ENCODE measurements at regions not wholly inside any gene's neighbourhood (a gene's known extent, or its start where the extent isn't known, plus 50 kb on each side); places are given as distances from the start of the nearest gene placed in this dataset.

GRCh38 chr21:35316456-35316855, 267.4 kb upstream of the RUNX1 start:
- Mint-ChIP-seq H3K27ac (no peak overlapping the region), H3K9me3 (no peaks in the 10 kb centered on the region), H3K4me3 (no peak overlapping the region), H3K36me3 (no peaks in the 10 kb centered on the region), H3K27me3 (no peaks in the 10 kb centered on the region), H3K4me1 (peaks cover 0 to 2% (median under 1%) of the 10 kb centered on the region in 3 donors)

GRCh38 chr21:35314857-35315582, 265.9 kb upstream of the RUNX1 start:
- peaks cover 0 to 2% (median 0%) of the 10 kb centered on the region in 3 donors for H3K4me1 Mint-ChIP-seq
- no peaks in the 10 kb centered on the region for H3K36me3 Mint-ChIP-seq
- H3K27me3 Mint-ChIP-seq, result peaks cover 2% of the 10 kb centered on the region
- no peaks in the 10 kb centered on the region for H3K9me3 Mint-ChIP-seq
- no peak overlapping the region for H3K4me3 Mint-ChIP-seq
- no peak overlapping the region for H3K27ac Mint-ChIP-seq

GRCh38 chr21:35311985-35312384, 262.9 kb upstream of the RUNX1 start:
- Mint-ChIP-seq H3K4me1 (peaks cover 0 to 2% (median 0%) of the 10 kb centered on the region in 3 donors), H3K36me3 (no peaks in the 10 kb centered on the region), H3K4me3 (no peak overlapping the region), H3K9me3 (peaks cover 0 to 8% (median 4%) of the 10 kb centered on the region in 3 donors), H3K27me3 (peaks cover 3% of the 10 kb centered on the region), H3K27ac (no peak overlapping the region)

- H3K4me1 Mint-ChIP-seq, result peaks cover 0 to 2% (median 0%) of the 10 kb centered on the region in 3 donors
- peaks cover 3% of the 10 kb centered on the region for H3K27me3 Mint-ChIP-seq
- no peak overlapping the region for H3K27ac Mint-ChIP-seq
- H3K36me3 Mint-ChIP-seq, result no peaks in the 10 kb centered on the region
- H3K4me3 Mint-ChIP-seq, result no peak overlapping the region
- H3K9me3 Mint-ChIP-seq, result peaks cover 0 to 8% (median 4%) of the 10 kb centered on the region in 3 donors
These were observed 260.2 kb upstream of the RUNX1 start for GRCh38 chr21:35309316-35309715.

GRCh38 chr21:35303085-35303484, 254.0 kb upstream of the RUNX1 start:
- Mint-ChIP-seq H3K4me3 (no peak overlapping the region), H3K27ac (no peak overlapping the region), H3K27me3 (no peaks in the 10 kb centered on the region), H3K9me3 (peaks cover 0 to 6% (median 1%) of the 10 kb centered on the region in 3 donors), H3K36me3 (no peaks in the 10 kb centered on the region), H3K4me1 (no peaks in the 10 kb centered on the region)

GRCh38 chr21:35298757-35299156, 249.7 kb upstream of the RUNX1 start:
- H3K27ac Mint-ChIP-seq, result no peak overlapping the region
- H3K4me3 Mint-ChIP-seq, result no peak overlapping the region
- peaks cover 2% of the 10 kb centered on the region for H3K36me3 Mint-ChIP-seq
- H3K9me3 Mint-ChIP-seq, result peaks cover 0 to 6% (median 2%) of the 10 kb centered on the region in 3 donors
- peaks cover 0 to 2% (median 2%) of the 10 kb centered on the region in 3 donors for H3K4me1 Mint-ChIP-seq
- peaks cover 2% of the 10 kb centered on the region for H3K27me3 Mint-ChIP-seq

- H3K36me3 Mint-ChIP-seq, result peaks cover 2% of the 10 kb centered on the region
- H3K4me3 Mint-ChIP-seq, result no peak overlapping the region
- peaks cover 0 to 2% (median 2%) of the 10 kb centered on the region in 3 donors for H3K4me1 Mint-ChIP-seq
- H3K27me3 Mint-ChIP-seq, result peaks cover 2% of the 10 kb centered on the region
- H3K27ac Mint-ChIP-seq, result no peak overlapping the region
- H3K9me3 Mint-ChIP-seq, result peaks cover 0 to 6% (median 2%) of the 10 kb centered on the region in 3 donors
These were observed 248.6 kb upstream of the RUNX1 start for GRCh38 chr21:35297665-35298064.

GRCh38 chr21:35294231-35294898, 245.3 kb upstream of the RUNX1 start:
- no peak overlapping the region for H3K4me3 Mint-ChIP-seq
- H3K27me3 Mint-ChIP-seq, result peaks cover 2% of the 10 kb centered on the region
- peaks cover 0 to 2% (median 0%) of the 10 kb centered on the region in 3 donors for H3K9me3 Mint-ChIP-seq
- peaks cover 2 to 6% (median 5%) of the 10 kb centered on the region in 3 donors for H3K4me1 Mint-ChIP-seq
- peaks cover 2% of the 10 kb centered on the region for H3K36me3 Mint-ChIP-seq
- H3K27ac Mint-ChIP-seq, result no peak overlapping the region

- Mint-ChIP-seq H3K36me3 (peaks cover 4% of the 10 kb centered on the region), H3K4me1 (peaks cover 2 to 5% (median 4%) of the 10 kb centered on the region in 3 donors), H3K4me3 (no peak overlapping the region), H3K27me3 (peaks cover 2% of the 10 kb centered on the region), H3K9me3 (peaks cover 8 to 13% (median 13%) of the 10 kb centered on the region in 3 donors), H3K27ac (no peak overlapping the region)
These were observed 243.0 kb upstream of the RUNX1 start for GRCh38 chr21:35291973-35292627.

- peaks cover 2% of the 10 kb centered on the region for H3K36me3 Mint-ChIP-seq
- H3K4me1 Mint-ChIP-seq, result peaks cover 2 to 5% (median 4%) of the 10 kb centered on the region in 3 donors
- no peak overlapping the region for H3K4me3 Mint-ChIP-seq
- no peaks in the 10 kb centered on the region for H3K27me3 Mint-ChIP-seq
- H3K27ac Mint-ChIP-seq, result no peak overlapping the region
- H3K9me3 Mint-ChIP-seq, result peaks cover 7 to 18% (median 13%) of the 10 kb centered on the region in 3 donors
These were observed 241.9 kb upstream of the RUNX1 start for GRCh38 chr21:35291034-35291433.

- Mint-ChIP-seq H3K9me3 (peaks cover 7 to 19% (median 13%) of the 10 kb centered on the region in 3 donors), H3K27me3 (peaks cover 2% of the 10 kb centered on the region), H3K4me3 (no peak overlapping the region), H3K36me3 (peaks cover 2% of the 10 kb centered on the region), H3K27ac (no peak overlapping the region), H3K4me1 (peaks cover 0 to 5% (median 4%) of the 10 kb centered on the region in 3 donors)
These were observed 239.1 kb upstream of the RUNX1 start for GRCh38 chr21:35288238-35288637.

- Mint-ChIP-seq H3K4me1 (peaks cover 0 to 1% (median 0%) of the 10 kb centered on the region in 3 donors), H3K9me3 (peaks cover 7 to 19% (median 13%) of the 10 kb centered on the region in 3 donors), H3K4me3 (no peak overlapping the region), H3K27me3 (peaks cover 2% of the 10 kb centered on the region), H3K27ac (no peak overlapping the region), H3K36me3 (peaks cover 3% of the 10 kb centered on the region)
These were observed 235.1 kb upstream of the RUNX1 start for GRCh38 chr21:35284199-35284598.

- Mint-ChIP-seq H3K4me3 (no peak overlapping the region), H3K4me1 (peaks cover 0 to 1% (median 0%) of the 10 kb centered on the region in 3 donors), H3K9me3 (peaks cover 2 to 14% (median 6%) of the 10 kb centered on the region in 3 donors), H3K27me3 (peaks cover 2% of the 10 kb centered on the region), H3K36me3 (peaks cover 2% of the 10 kb centered on the region), H3K27ac (no peak overlapping the region)
These were observed 233.8 kb upstream of the RUNX1 start for GRCh38 chr21:35282944-35283343.

- Mint-ChIP-seq H3K4me3 (no peak overlapping the region), H3K36me3 (peaks cover 2% of the 10 kb centered on the region), H3K4me1 (peaks cover 0 to 1% (median 0%) of the 10 kb centered on the region in 3 donors), H3K27me3 (peaks cover 2% of the 10 kb centered on the region), H3K9me3 (peaks cover 0 to 6% (median 0%) of the 10 kb centered on the region in 3 donors), H3K27ac (no peak overlapping the region)
These were observed 232.9 kb upstream of the RUNX1 start for GRCh38 chr21:35281956-35282355.

- Mint-ChIP-seq H3K27me3 (no peaks in the 10 kb centered on the region), H3K36me3 (peaks cover 2% of the 10 kb centered on the region), H3K4me3 (no peak overlapping the region), H3K27ac (no peak overlapping the region), H3K4me1 (peaks cover 0 to 1% (median 0%) of the 10 kb centered on the region in 3 donors), H3K9me3 (no peaks in the 10 kb centered on the region)
These were observed 231.1 kb upstream of the RUNX1 start for GRCh38 chr21:35280231-35280630.

Measured in IgD-negative memory B cell (primary cell).